ENCODE measurements at regions not wholly inside any gene's neighbourhood (a gene's known extent, or its start where the extent isn't known, plus 50 kb on each side); places are given as distances from the start of the nearest gene placed in this dataset.

- no peak overlapping the region for H3K27ac ChIP-seq
Observed at GRCh38 chr15:61307474-61307873, 78.4 kb upstream of the RORA start.

GRCh38 chr15:61301701-61302100 is 72.6 kb upstream of the RORA start:
- Histone ChIP-seq H2AFZ (no peak overlapping the region), H3K9ac (no peak overlapping the region), H3K4me3 (ENCODE audit: low read depth, low read length) (no peak overlapping the region), H3K36me3 (ENCODE audit: control insufficient read depth, insufficient read depth, low read length) (no peaks in the 10 kb centered on the region), H3K27ac (no peak overlapping the region), H3K9me3 (ENCODE audit: control insufficient read depth, low read length) (no peaks in the 10 kb centered on the region), H3K27me3 (ENCODE audit: control insufficient read depth, insufficient read depth, low read length) (no peaks in the 10 kb centered on the region), H3K4me2 (ENCODE audit: low read length) (no peak overlapping the region), H3K4me1 (no peaks in the 10 kb centered on the region), H3K79me2 (no peaks in the 10 kb centered on the region)
- TF ChIP-seq CTCF (IDR thresholded peaks at IDR 0.05) = no peak

More at GRCh38 chr15:61307474-61307873, 78.4 kb upstream of the RORA start:
- TF ChIP-seq CTCF (IDR thresholded peaks at IDR 0.05) = no peak
- Histone ChIP-seq H3K4me3 (ENCODE audit: low read depth, low read length) (no peak overlapping the region), H3K4me2 (ENCODE audit: low read length) (no peak overlapping the region), H3K9me3 (ENCODE audit: control insufficient read depth, low read length) (no peaks in the 10 kb centered on the region), H3K9ac (no peak overlapping the region), H3K79me2 (no peaks in the 10 kb centered on the region), H3K4me1 (no peaks in the 10 kb centered on the region), H3K36me3 (ENCODE audit: control insufficient read depth, insufficient read depth, low read length) (no peaks in the 10 kb centered on the region), H2AFZ (no peak overlapping the region), H3K27me3 (ENCODE audit: control insufficient read depth, insufficient read depth, low read length) (no peaks in the 10 kb centered on the region)

GRCh38 chr15:61299075-61299763 is 70.1 kb upstream of the RORA start:
- Histone ChIP-seq H3K27me3 (ENCODE audit: control insufficient read depth, insufficient read depth, low read length) (no peaks in the 10 kb centered on the region), H3K27ac (no peak overlapping the region), H3K4me2 (ENCODE audit: low read length) (no peak overlapping the region), H3K4me1 (no peaks in the 10 kb centered on the region), H3K9me3 (ENCODE audit: control insufficient read depth, low read length) (no peaks in the 10 kb centered on the region), H2AFZ (no peak overlapping the region), H3K4me3 (ENCODE audit: low read depth, low read length) (no peak overlapping the region), H3K36me3 (ENCODE audit: control insufficient read depth, insufficient read depth, low read length) (no peaks in the 10 kb centered on the region), H3K9ac (no peak overlapping the region), H3K79me2 (no peaks in the 10 kb centered on the region)
- TF ChIP-seq CTCF (IDR thresholded peaks at IDR 0.05) = no peak

- Histone ChIP-seq H3K4me3 (ENCODE audit: low read depth, low read length) (no peak overlapping the region), H3K36me3 (ENCODE audit: control insufficient read depth, insufficient read depth, low read length) (no peaks in the 10 kb centered on the region), H3K4me2 (ENCODE audit: low read length) (no peak overlapping the region), H3K27me3 (ENCODE audit: control insufficient read depth, insufficient read depth, low read length) (no peaks in the 10 kb centered on the region), H3K9ac (no peak overlapping the region), H3K4me1 (no peaks in the 10 kb centered on the region), H3K9me3 (ENCODE audit: control insufficient read depth, low read length) (no peaks in the 10 kb centered on the region), H3K27ac (no peak overlapping the region), H2AFZ (no peak overlapping the region), H3K79me2 (no peaks in the 10 kb centered on the region)
- TF ChIP-seq CTCF (IDR thresholded peaks at IDR 0.05) = no peak
Observed at GRCh38 chr15:61295239-61295638, 66.1 kb upstream of the RORA start.

GRCh38 chr15:61282661-61283060 is 53.6 kb upstream of the RORA start:
- Histone ChIP-seq H3K4me1 (no peaks in the 10 kb centered on the region), H3K27me3 (ENCODE audit: control insufficient read depth, insufficient read depth, low read length) (no peaks in the 10 kb centered on the region), H3K9me3 (ENCODE audit: control insufficient read depth, low read length) (no peaks in the 10 kb centered on the region), H2AFZ (no peak overlapping the region), H3K9ac (no peak overlapping the region), H3K36me3 (ENCODE audit: control insufficient read depth, insufficient read depth, low read length) (no peaks in the 10 kb centered on the region), H3K4me2 (ENCODE audit: low read length) (no peak overlapping the region), H3K79me2 (no peaks in the 10 kb centered on the region), H3K4me3 (ENCODE audit: low read depth, low read length) (no peak overlapping the region), H3K27ac (no peak overlapping the region)
- no peak for TF ChIP-seq CTCF (IDR thresholded peaks at IDR 0.05)
